Endothelial cell of hepatic sinusoid (primary cell): ENCODE measurements at regions not wholly inside any gene's neighbourhood (a gene's known extent, or its start where the extent isn't known, plus 50 kb on each side); places are given as distances from the start of the nearest gene placed in this dataset.
"Not testable (repeated sequence)": the region's sequence is repeated elsewhere in the genome, so short reads cannot be mapped to it uniquely, and the experiment has no call there.

Experiments used
- in situ Hi-C: cut with HindIII; loops from 2 replicates; pipeline ENCODE4 v1.10.0; 2017; ENCODE audit warnings: low sequenced_read_pairs

GRCh38 chr7:68893411-68893810 is 704.9 kb upstream of the AUTS2 start:
- in situ Hi-C loops = no loop called here

GRCh38 chr7:68899156-68899555 is 699.1 kb upstream of the AUTS2 start:
- in situ Hi-C loops = not testable (repeated sequence)

- in situ Hi-C loops = no loop called here
These were observed 698.2 kb upstream of the AUTS2 start for GRCh38 chr7:68900096-68900495.

DNA sequence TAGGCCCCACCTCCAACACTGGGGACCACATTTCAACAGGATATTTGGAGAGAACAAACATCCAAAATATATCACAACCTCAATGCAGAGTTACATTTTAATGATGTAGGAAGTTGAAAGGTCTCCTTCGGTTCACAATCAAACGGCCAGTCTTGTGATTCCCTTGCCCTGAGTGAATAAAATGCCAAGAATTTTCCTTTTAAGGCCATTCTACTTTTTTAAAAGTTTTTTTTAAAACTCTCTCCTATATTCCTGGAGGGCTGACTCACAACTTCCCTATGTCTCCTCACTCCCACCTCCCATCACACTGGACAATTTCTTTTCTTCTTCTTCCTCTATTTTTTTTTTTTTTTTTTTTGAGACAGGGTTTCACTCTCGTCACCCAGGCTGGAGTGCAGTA is 693.6 kb upstream of the AUTS2 start:
- in situ Hi-C loops = no loop called here

DNA sequence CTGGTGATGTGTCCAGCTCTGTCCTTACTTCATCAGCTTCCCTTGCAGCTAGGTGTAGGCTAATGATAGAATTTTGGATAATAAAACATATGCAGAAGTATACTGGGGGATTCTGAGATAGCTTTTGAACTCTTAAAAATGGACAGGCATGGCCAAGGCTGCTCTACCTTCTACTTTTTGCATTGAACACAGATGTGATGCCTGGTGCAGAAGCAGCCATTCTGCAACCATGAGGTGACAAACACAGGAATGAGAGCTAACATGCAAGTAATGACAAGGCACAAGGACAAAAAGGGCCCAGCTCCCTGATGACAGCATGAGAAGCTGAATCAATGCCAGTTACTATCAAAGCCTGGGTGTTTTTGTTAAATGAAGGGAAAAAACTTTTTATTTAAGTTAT is 686.5 kb upstream of the AUTS2 start:
- in situ Hi-C loops = no loop called here

DNA sequence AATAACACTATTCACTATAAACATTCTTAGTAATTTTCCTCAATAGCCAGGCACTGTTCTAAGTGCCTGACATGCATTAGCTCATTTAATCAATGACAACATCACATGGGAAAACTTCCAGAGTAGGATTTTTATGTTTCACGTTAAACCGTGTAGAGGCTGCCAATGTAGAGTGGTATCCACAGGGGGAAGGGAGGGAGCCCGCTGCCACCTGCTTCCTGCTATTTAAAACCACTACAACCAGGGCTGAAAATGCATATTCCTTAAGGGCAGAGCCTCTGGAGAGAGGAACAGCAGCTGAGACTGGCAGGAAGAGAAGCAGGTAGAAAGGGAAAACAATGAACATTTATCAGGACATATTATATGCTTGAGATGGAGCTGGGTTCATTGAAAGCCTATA is 684.3 kb upstream of the AUTS2 start:
- in situ Hi-C loops = no loop called here

- in situ Hi-C loops = no loop called here
These were observed 681.1 kb upstream of the AUTS2 start for GRCh38 chr7:68917041-68917651.

DNA sequence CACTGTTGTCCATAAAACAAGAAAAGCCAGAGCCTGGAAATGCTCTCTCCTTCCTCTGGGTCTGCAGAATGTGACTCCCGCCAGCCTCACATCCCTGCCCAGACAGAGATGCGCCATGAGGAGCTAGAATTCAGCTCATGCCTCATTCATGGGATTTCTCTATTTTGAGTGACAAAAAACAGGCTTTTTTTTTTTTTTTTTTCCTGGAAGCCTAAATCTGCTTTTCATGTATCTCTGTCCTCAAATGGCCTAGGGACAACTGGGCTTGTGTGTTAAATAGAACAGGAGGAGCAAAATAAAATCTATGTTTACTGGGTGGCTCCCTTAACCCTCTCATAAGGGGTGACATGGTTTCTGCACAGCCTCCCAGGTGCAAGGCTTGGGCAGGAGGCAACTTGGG is 679.7 kb upstream of the AUTS2 start:
- in situ Hi-C loops = no loop called here

- in situ Hi-C loops = no loop called here
These were observed 675.4 kb upstream of the AUTS2 start for GRCh38 chr7:68922850-68923249.

- in situ Hi-C loops = no loop called here
These were observed 673.0 kb upstream of the AUTS2 start for GRCh38 chr7:68925241-68925640.

DNA sequence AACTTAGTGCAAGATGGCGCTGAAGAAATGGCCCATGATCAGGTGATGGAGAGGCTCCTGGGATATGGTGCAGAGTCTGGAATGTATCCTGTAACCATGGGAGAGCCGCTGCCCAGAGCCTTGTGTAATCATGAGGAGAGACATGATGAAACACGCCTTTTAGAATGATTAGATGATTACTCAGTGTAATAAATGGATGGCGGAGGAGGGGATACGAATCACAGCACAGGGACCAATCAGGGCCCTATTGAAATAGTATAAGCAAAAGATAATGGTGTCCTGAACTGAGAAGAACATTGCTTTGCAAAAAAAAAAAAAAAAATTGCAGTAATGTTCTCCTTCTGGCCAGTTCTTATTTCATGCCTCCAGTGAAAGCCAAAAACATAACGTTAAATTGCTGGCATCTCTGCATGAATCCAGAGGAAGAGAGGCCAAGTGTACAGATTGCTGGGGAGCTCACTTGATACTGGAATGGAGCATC is 668.5 kb upstream of the AUTS2 start:
- in situ Hi-C loops = no loop called here

DNA sequence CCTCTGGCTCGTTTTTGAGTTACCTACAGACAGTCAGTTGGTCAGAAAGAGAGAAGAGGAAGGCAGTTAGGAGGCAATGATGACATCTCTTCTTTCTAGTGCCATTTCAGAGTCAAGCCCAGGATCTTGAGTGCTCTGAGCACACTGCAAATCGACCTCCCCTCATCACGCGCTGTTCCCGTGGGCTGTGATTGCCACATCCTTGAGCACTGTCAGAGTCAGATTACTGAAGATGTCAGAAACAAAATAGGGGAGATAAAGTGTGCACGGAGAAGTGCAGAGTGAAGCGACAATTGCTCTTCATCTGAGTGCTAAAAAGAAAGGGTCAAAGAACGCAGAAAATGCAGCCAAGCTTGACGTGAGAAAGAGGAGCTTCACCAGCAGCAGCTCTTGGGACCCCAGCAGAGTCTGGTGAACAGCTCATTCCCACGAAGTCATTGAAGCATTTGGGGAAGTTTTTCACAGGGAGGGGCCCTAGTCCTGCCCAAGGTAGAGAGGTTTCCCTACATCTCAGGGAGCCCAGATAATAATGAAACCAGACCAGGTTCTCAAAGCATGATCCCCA is 661.7 kb upstream of the AUTS2 start:
- in situ Hi-C loops = no loop called here

GRCh38 chr7:68938151-68938550 is 660.1 kb upstream of the AUTS2 start:
- in situ Hi-C loops = no loop called here

GRCh38 chr7:68943786-68944185 is 654.5 kb upstream of the AUTS2 start:
- in situ Hi-C loops = no loop called here

DNA sequence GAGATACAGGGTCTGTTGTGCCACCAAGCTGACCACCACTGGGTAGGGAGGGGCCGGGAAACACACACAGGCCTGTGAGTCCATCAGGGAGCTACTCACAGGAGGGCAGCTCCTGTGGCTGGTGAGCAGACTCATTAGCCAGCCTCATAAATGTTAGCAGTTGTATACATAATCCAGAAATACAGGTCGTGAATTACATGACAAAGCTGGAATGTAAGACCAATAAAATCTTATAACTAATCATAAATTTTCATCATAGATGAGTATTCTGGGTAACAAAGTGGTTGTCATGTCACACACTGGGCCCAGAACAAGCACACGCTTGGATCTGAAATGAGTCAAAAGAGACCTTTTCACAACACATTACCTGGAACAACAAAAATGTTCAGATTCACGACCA is 642.6 kb upstream of the AUTS2 start:
- in situ Hi-C loops = no loop called here

DNA sequence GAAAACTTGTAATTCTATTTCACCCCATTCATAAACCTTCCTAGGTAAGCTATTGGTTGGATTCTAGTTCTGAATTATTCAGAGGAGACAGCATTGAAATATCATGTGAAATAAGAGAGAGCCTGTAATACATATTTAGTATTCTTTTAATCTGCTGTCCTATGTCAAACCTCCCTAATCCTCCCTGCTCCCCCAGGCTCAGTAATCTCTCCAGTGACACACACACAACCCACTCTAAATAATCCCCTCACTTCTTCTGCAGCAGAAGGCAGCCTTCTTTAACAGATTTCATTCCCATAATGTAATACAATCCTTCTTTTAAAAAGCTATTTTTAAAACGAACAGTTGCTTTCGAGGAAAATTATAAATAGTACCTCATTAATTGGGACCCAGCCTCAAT is 639.7 kb upstream of the AUTS2 start:
- in situ Hi-C loops = no loop called here

GRCh38 chr7:68963552-68963951 is 634.7 kb upstream of the AUTS2 start:
- in situ Hi-C loops = no loop called here

GRCh38 chr7:68964060-68964459 is 634.2 kb upstream of the AUTS2 start:
- in situ Hi-C loops = no loop called here

DNA sequence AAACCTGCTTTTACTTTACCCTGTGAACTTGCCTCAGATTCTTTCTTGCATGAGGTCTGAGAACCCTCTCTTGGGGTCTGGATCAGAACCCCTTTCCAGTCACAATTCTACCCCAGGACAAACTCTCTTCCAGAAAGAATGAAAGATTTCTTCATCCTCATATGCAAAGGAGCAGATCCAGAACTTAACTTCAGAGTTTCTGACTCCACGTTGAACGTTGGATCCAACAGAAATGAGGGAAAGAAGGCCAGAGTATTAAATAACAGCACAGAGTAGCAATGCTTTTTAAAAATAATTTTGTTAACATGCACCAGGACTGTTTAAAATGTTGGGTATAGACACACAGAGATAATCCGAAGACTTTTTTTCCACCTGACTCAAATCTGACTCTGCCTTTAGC is 632.9 kb upstream of the AUTS2 start:
- in situ Hi-C loops = no loop called here

DNA sequence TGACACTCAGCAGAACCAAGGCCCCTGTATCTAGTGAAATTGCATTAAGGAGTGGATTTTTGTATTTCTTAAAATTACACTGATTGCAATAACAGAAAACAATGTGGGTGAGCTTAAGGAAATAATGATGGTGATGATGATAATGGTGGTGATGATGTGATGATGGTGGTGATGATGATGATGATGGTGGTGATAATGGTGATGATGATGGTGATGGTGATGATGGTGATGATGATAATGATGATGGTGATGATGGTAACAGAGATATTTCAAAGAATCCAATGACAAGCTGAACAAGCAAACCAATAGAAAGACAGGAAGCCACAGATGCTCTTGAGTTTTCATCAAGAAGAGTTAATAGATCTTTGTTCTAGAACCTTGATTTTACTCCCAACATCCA is 630.7 kb upstream of the AUTS2 start:
- in situ Hi-C loops = no loop called here

DNA sequence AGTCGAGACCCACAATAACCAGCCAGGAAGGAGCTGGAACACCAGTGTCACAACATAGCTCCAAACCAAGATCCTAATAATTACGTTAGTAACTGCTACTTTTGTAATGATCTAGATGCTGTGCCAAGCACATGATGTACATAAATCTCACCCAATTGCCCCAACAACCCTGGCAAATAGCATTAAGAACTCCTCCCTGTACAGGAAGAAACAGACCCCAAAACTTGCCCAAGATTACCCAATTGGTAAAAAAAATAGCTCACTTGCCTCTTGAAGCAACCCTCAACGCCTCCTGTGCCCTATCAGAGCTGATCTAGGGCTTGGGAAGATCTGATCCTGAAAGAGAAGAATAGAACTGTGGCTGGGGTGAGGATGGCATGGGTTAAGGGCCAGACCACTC is 628.7 kb upstream of the AUTS2 start:
- in situ Hi-C loops = no loop called here

- in situ Hi-C loops = no loop called here
These were observed 626.5 kb upstream of the AUTS2 start for GRCh38 chr7:68971634-68972340.
